Activated CD4-positive, alpha-beta T cell treated with anti-CD3 and anti-CD28 coated beads, Interleukin-2, amount 10 ng/mL, durations not matched to agents 7 days and 5 days (primary cell): ENCODE measurements at regions not wholly inside any gene's neighbourhood (a gene's known extent, or its start where the extent isn't known, plus 50 kb on each side); places are given as distances from the start of the nearest gene placed in this dataset.

Source experiments
- CTCF ChIA-PET: fragments of 350-600 bp; sonication (Branson Sonifier 250); formaldehyde crosslinking; loops from one replicate; lab custom pipeline; 2021; ENCODE audit warnings: antibody characterized with exemption; lab: Charles Lee
- POLR2A ChIA-PET: fragments of 350-600 bp; sonication (Branson Sonifier 250); formaldehyde crosslinking; loops from one replicate; lab custom pipeline; 2021; ENCODE audit warnings: antibody characterized with exemption; lab: Charles Lee
- DNase-seq: peaks from one replicate; pipeline ENCODE4 v3.0.0-alpha.2; 2020
- H3K27ac Mint-ChIP-seq: one replicate; pipeline ENCODE4 v1.8.0; 2021; ENCODE audit warnings: mild to moderate bottlenecking, moderate library complexity, mixed read lengths
- H3K27me3 Mint-ChIP-seq: one replicate; pipeline ENCODE4 v1.8.0; 2021; ENCODE audit warnings: mixed read lengths
- H3K36me3 Mint-ChIP-seq: one replicate; pipeline ENCODE4 v1.8.0; 2021; ENCODE audit warnings: low read depth, mixed read lengths
- H3K4me1 Mint-ChIP-seq: one replicate; pipeline ENCODE4 v1.8.0; 2021; ENCODE audit warnings: mixed read lengths
- H3K4me3 Mint-ChIP-seq: one replicate; pipeline ENCODE4 v1.8.0; 2021; ENCODE audit warnings: mild to moderate bottlenecking, moderate library complexity, mixed read lengths
- H3K9me3 Mint-ChIP-seq: one replicate; pipeline ENCODE4 v1.8.0; 2021; ENCODE audit warnings: mixed read lengths

GRCh38 chr14:44081146-44081545 lies 425.9 kb downstream of the FSCB start:
- Mint-ChIP-seq H3K27ac (no peak overlapping the region), H3K27me3 (no peaks in the 10 kb centered on the region), H3K9me3 (peaks cover 15% of the 10 kb centered on the region), H3K4me1 (no peaks in the 10 kb centered on the region), H3K4me3 (no peak overlapping the region), H3K36me3 (no peaks in the 10 kb centered on the region)
- ChIA-PET POLR2A (no interaction called here), CTCF (no interaction called here)
- DNase-seq = no peak

GRCh38 chr14:44070046-44070445 lies 437.0 kb downstream of the FSCB start:
- Mint-ChIP-seq H3K4me1 (no peaks in the 10 kb centered on the region), H3K4me3 (no peak overlapping the region), H3K36me3 (no peaks in the 10 kb centered on the region), H3K9me3 (peaks cover 3% of the 10 kb centered on the region), H3K27ac (no peak overlapping the region), H3K27me3 (no peaks in the 10 kb centered on the region)
- CTCF ChIA-PET = no interaction called here
- POLR2A ChIA-PET = no interaction called here
- no peak for DNase-seq

DNA sequence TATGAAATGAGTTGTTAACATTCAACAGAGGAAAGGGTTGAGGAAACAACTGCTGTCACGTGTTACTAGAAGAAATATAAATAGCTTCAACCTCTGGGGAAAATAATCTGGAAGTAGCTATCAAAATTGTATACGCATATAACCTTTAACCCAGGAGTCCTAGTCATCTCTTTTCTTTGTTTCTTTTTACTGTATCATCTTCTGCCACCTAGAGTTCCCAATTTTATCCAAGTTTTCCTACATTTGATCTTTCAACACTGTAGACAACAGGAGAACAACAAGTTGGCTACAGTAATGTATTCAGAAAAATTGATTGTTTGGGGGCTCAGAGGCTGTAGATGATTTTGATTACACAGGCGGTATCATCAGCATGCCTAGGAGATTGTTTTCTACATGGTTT lies 453.7 kb downstream of the FSCB start:
- Mint-ChIP-seq H3K36me3 (no peaks in the 10 kb centered on the region), H3K9me3 (peaks cover 5% of the 10 kb centered on the region)

DNA sequence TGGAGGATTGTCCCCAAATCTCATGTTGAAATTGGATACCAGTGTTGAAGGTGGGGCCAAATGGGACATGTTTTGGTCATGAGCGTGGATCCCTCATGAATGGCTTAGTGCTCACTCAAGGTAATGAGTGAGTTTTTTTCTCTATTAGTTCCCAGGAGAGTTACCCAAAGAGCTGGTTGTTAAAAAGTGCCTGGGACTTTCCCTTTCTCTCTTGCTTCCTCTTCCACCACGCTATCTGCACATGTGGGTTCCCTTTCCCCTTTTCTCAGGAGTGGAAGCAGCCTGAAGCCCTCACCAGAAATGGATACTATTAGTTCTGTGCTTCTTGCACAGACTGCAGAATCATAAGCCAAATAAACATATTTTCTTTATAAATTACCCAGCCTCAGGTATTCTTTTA lies 465.4 kb downstream of the FSCB start:
- H3K4me1 Mint-ChIP-seq = no peaks in the 10 kb centered on the region
- POLR2A ChIA-PET = no interaction called here
- H3K36me3 Mint-ChIP-seq = no peaks in the 10 kb centered on the region
- H3K27ac Mint-ChIP-seq = no peak overlapping the region
- CTCF ChIA-PET = interaction anchor here (0.6 kb wide), 1 partner anchor 18 kb away, joined by 4 read pairs; no protein-coding TSS in a partner anchor
- H3K4me3 Mint-ChIP-seq = no peak overlapping the region
- no peaks in the 10 kb centered on the region for H3K27me3 Mint-ChIP-seq
- DNase-seq = no peak
- peaks cover 19% of the 10 kb centered on the region for H3K9me3 Mint-ChIP-seq

More for the DNA sequence above, 453.7 kb downstream of the FSCB start:
- DNase-seq = no peak
- H3K27me3 Mint-ChIP-seq = no peaks in the 10 kb centered on the region
- ChIA-PET POLR2A (no interaction called here), CTCF (no interaction called here)
- H3K27ac Mint-ChIP-seq = no peak overlapping the region
- no peak overlapping the region for H3K4me3 Mint-ChIP-seq
- no peaks in the 10 kb centered on the region for H3K4me1 Mint-ChIP-seq

GRCh38 chr14:44040561-44040960 lies 466.5 kb downstream of the FSCB start:
- H3K4me1 Mint-ChIP-seq = no peaks in the 10 kb centered on the region
- no peak overlapping the region for H3K27ac Mint-ChIP-seq
- ChIA-PET CTCF (no interaction called here), POLR2A (no interaction called here)
- no peaks in the 10 kb centered on the region for H3K36me3 Mint-ChIP-seq
- DNase-seq = no peak
- H3K9me3 Mint-ChIP-seq = peaks cover 17% of the 10 kb centered on the region
- H3K27me3 Mint-ChIP-seq = no peaks in the 10 kb centered on the region
- no peak overlapping the region for H3K4me3 Mint-ChIP-seq

DNA sequence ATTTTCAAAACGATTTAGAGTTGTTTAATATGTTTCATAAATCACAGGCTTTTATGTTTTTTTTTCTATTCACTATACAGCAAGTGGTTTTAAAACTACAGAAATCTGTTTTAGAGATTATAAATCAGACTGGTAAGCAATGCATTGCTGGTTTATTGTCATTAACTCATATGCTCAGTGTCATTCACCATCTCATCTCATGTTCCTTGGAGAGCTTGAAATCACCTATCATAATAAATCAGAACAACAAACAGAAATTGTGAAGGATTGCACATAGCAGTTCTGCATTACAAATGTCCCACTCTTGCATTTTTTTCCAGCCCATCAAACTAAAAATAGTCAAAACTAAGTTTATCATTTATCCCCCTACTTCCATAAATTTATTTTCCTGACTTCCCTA lies 470.8 kb downstream of the FSCB start:
- ChIA-PET POLR2A (no interaction called here), CTCF (no interaction called here)
- Mint-ChIP-seq H3K36me3 (no peaks in the 10 kb centered on the region), H3K9me3 (peaks cover 16% of the 10 kb centered on the region), H3K4me1 (no peaks in the 10 kb centered on the region), H3K4me3 (no peak overlapping the region), H3K27ac (no peak overlapping the region), H3K27me3 (no peaks in the 10 kb centered on the region)
- no peak for DNase-seq

- H3K36me3 Mint-ChIP-seq = no peaks in the 10 kb centered on the region
- no peak for DNase-seq
- H3K4me1 Mint-ChIP-seq = no peaks in the 10 kb centered on the region
Observed at GRCh38 chr14:44035707-44036106, 471.4 kb downstream of the FSCB start.

DNA sequence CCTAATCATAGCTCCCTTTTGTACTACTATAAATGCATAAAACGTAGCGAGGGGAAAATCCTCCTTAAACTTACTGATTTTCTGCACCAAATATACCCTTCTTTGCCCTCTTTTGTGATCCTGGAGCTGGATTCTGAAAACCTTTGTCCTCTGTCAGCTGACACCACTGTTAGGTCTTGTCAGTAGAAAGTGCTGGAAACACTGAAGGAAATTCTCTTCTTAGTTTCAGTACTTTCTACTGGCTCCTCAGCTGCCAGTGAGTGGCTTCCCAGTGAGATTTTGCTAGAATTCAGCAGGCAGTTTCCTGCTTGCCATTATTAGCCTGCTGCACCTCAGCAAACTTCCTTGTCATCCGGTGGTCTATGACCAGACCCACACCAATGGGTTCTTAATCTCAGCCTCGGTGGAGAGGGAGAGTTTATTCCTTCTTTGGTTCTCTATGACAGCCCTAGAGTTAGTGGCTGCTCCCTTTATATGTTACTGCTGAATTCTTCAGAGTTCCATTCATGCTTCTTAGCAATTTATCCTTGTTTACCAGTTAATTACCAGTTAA lies 476.2 kb downstream of the FSCB start:
- Mint-ChIP-seq H3K27me3 (no peaks in the 10 kb centered on the region), H3K4me1 (no peaks in the 10 kb centered on the region), H3K9me3 (peaks cover 3% of the 10 kb centered on the region), H3K4me3 (no peak overlapping the region), H3K27ac (no peak overlapping the region), H3K36me3 (no peaks in the 10 kb centered on the region)
- CTCF ChIA-PET = no interaction called here
- POLR2A ChIA-PET = no interaction called here
- DNase-seq = no peak

More at GRCh38 chr14:44035707-44036106, 471.4 kb downstream of the FSCB start:
- H3K4me3 Mint-ChIP-seq = no peak overlapping the region
- no peaks in the 10 kb centered on the region for H3K27me3 Mint-ChIP-seq
- H3K27ac Mint-ChIP-seq = no peak overlapping the region
- ChIA-PET POLR2A (no interaction called here), CTCF (no interaction called here)
- peaks cover 16% of the 10 kb centered on the region for H3K9me3 Mint-ChIP-seq

DNA sequence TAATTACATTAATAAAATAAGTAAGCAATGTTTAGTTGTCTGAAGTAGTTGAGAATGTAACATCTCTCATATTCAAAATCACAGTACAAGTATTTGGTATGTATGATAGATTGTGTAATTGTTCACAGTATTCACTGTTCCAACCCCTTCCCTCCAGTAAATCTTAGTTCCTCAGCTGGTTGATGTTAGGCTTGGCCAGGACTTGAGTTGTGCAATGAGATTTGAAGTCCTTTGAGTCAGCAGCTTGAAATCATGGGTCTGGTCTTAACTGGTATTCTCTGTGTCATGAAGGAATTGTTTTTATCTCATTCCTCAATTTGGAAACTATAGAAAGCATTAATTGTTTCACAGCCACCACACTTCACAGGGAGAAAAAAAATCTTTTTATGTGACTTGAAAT lies 477.1 kb downstream of the FSCB start:
- Mint-ChIP-seq H3K27me3 (no peaks in the 10 kb centered on the region), H3K4me3 (no peak overlapping the region), H3K36me3 (no peaks in the 10 kb centered on the region), H3K9me3 (peaks cover 3% of the 10 kb centered on the region), H3K4me1 (no peaks in the 10 kb centered on the region), H3K27ac (no peak overlapping the region)
- ChIA-PET CTCF (no interaction called here), POLR2A (no interaction called here)
- no peak for DNase-seq

DNA sequence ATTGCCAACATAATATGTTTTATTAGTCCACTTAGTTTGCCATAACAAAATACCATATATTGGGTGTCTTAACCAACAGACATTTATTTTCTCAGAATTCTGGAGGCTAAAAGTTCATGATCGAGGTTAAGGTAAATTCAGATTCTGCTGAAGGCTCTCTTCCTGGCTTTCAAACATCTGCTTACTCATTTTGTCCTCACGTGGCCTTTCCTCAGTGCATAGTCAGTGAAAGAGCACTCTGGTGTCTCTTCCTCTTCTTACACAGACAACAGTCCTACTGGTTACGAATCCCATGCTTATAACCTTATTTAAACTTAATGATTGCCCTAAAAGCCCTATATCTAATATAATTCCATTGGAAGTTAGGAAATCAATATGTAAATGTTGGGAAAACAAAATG lies 479.7 kb downstream of the FSCB start:
- DNase-seq = no peak
- Mint-ChIP-seq H3K36me3 (no peaks in the 10 kb centered on the region), H3K27me3 (no peaks in the 10 kb centered on the region), H3K27ac (no peak overlapping the region), H3K4me3 (no peak overlapping the region), H3K4me1 (no peaks in the 10 kb centered on the region), H3K9me3 (no peaks in the 10 kb centered on the region)
- CTCF ChIA-PET = no interaction called here
- POLR2A ChIA-PET = no interaction called here

- no peaks in the 10 kb centered on the region for H3K4me1 Mint-ChIP-seq
- no peak overlapping the region for H3K4me3 Mint-ChIP-seq
- no peaks in the 10 kb centered on the region for H3K27me3 Mint-ChIP-seq
- DNase-seq = no peak
- ChIA-PET POLR2A (no interaction called here), CTCF (no interaction called here)
- H3K9me3 Mint-ChIP-seq = no peaks in the 10 kb centered on the region
- H3K36me3 Mint-ChIP-seq = no peaks in the 10 kb centered on the region
- H3K27ac Mint-ChIP-seq = no peak overlapping the region
Observed at GRCh38 chr14:44010595-44010994, 496.5 kb downstream of the FSCB start.

DNA sequence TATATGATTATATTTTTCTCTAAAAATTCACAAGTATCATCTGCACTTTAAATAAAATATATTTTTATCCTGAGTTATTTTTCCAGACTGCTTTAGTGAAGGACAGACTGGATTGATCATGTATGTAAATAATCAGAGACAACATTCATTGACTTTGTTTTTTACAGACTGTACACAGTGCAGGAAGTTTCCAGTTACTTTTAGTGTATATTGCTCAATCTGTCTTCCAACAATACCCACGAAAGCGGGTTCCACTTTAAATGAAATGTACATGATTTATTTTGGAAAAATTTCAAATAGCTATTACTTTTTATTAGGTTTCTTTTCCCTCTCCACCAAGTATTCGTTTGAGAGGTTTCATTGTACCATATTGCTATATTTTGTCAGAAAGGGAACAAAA lies 497.0 kb downstream of the FSCB start:
- no peak for DNase-seq
- Mint-ChIP-seq H3K27ac (no peak overlapping the region), H3K4me3 (no peak overlapping the region), H3K9me3 (no peaks in the 10 kb centered on the region), H3K36me3 (no peaks in the 10 kb centered on the region), H3K27me3 (no peaks in the 10 kb centered on the region), H3K4me1 (no peaks in the 10 kb centered on the region)
- POLR2A ChIA-PET = no interaction called here
- CTCF ChIA-PET = no interaction called here

GRCh38 chr14:44009642-44010041 lies 497.4 kb downstream of the FSCB start:
- no peak overlapping the region for H3K4me3 Mint-ChIP-seq
- H3K27ac Mint-ChIP-seq = no peak overlapping the region
- no peaks in the 10 kb centered on the region for H3K36me3 Mint-ChIP-seq
- H3K27me3 Mint-ChIP-seq = no peaks in the 10 kb centered on the region
- no peaks in the 10 kb centered on the region for H3K4me1 Mint-ChIP-seq
- DNase-seq = no peak
- CTCF ChIA-PET = no interaction called here
- H3K9me3 Mint-ChIP-seq = no peaks in the 10 kb centered on the region
- POLR2A ChIA-PET = no interaction called here

GRCh38 chr14:43988989-43989388 lies 518.1 kb downstream of the FSCB start:
- Mint-ChIP-seq H3K4me1 (no peaks in the 10 kb centered on the region), H3K4me3 (no peak overlapping the region), H3K36me3 (no peaks in the 10 kb centered on the region), H3K9me3 (no peaks in the 10 kb centered on the region), H3K27me3 (no peaks in the 10 kb centered on the region), H3K27ac (no peak overlapping the region)
- CTCF ChIA-PET = no interaction called here
- POLR2A ChIA-PET = no interaction called here
- no peak for DNase-seq
